Mesenchymal stem cell (in vitro differentiated cells and primary cell): ENCODE measurements at regions not wholly inside any gene's neighbourhood (a gene's known extent, or its start where the extent isn't known, plus 50 kb on each side); places are given as distances from the start of the nearest gene placed in this dataset.

Source experiments
- DNase-seq: peaks from one replicate; pipeline ENCODE4 v3.0.0-alpha.2; 2013
- H2AFZ ChIP-seq: one replicate; pipeline ENCODE4 v1.6.1; 2013; ENCODE audit warnings: low read depth, mild to moderate bottlenecking, control low read depth, inconsistent platforms, low read length, moderate library complexity
- H2AK5ac ChIP-seq: 2 replicates; pipeline ENCODE4 v1.6.1; 2013; ENCODE audit warnings: low read length, moderate library complexity, mild to moderate bottlenecking, inconsistent platforms; ENCODE audit not compliant: severe bottlenecking
- H2BK120ac ChIP-seq: one replicate; pipeline ENCODE4 v1.6.1; 2013; ENCODE audit warnings: low read depth, mild to moderate bottlenecking, inconsistent platforms, low read length, moderate library complexity
- H2BK12ac ChIP-seq, 2 experiments: one replicate each; pipeline ENCODE4 v1.6.1; 2013; ENCODE audit warnings: inconsistent platforms in 2 of 2, low read length in 2 of 2, mild to moderate bottlenecking in 2 of 2, moderate library complexity in 2 of 2, control low read depth in 1 of 2
- H2BK15ac ChIP-seq: one replicate; pipeline ENCODE4 v1.6.1; 2013; ENCODE audit warnings: mild to moderate bottlenecking, low read depth, inconsistent platforms; ENCODE audit not compliant: poor library complexity, severe bottlenecking
- H2BK5ac ChIP-seq: 2 replicates; pipeline ENCODE4 v1.6.1; 2013; ENCODE audit warnings: low read depth, mild to moderate bottlenecking, low read length, control low read depth, inconsistent platforms; ENCODE audit not compliant: poor library complexity, severe bottlenecking
- H3K14ac ChIP-seq, 2 experiments: one replicate each; pipeline ENCODE4 v1.6.1; 2013; ENCODE audit warnings: inconsistent platforms in 2 of 2, low read length in 2 of 2, control low read depth in 1 of 2, mild to moderate bottlenecking in 1 of 2, moderate library complexity in 1 of 2
- H3K18ac ChIP-seq, 2 experiments: one replicate each; pipeline ENCODE4 v1.6.1; 2013; ENCODE audit warnings: inconsistent platforms in 2 of 2, low read length in 2 of 2, control low read depth in 1 of 2, low read depth in 1 of 2, mild to moderate bottlenecking in 1 of 2
- H3K23ac ChIP-seq, 2 experiments: one replicate each; pipeline ENCODE4 v1.6.1; 2013; ENCODE audit warnings: inconsistent platforms in 2 of 2, low read length in 2 of 2, mild to moderate bottlenecking in 2 of 2, moderate library complexity in 2 of 2, control low read depth in 1 of 2
- H3K27ac ChIP-seq: 2 replicates; pipeline ENCODE4 v1.5.1; 2013; ENCODE audit warnings: mild to moderate bottlenecking, moderate library complexity, low read length, control low read depth, inconsistent platforms; ENCODE audit not compliant: poor library complexity, severe bottlenecking
- H3K27me3 ChIP-seq, 2 experiments: 2 replicates each; pipeline versions ENCODE4 v1.6.1 to v1.7.0; 2013; ENCODE audit warnings: low read length in 2 of 2, mild to moderate bottlenecking in 2 of 2, moderate library complexity in 2 of 2, control low read depth in 1 of 2, inconsistent platforms in 1 of 2; ENCODE audit not compliant: control insufficient read depth in 1 of 2, insufficient read depth in 1 of 2
- H3K36me3 ChIP-seq, 2 experiments: 2 replicates each; pipeline versions ENCODE4 v1.6.1 to v1.7.0; 2013; ENCODE audit warnings: low read length in 2 of 2, control low read depth in 1 of 2, inconsistent platforms in 1 of 2, low read depth in 1 of 2, mild to moderate bottlenecking in 1 of 2; ENCODE audit not compliant: insufficient read depth in 2 of 2, control insufficient read depth in 1 of 2
- H3K4ac ChIP-seq, 2 experiments: one replicate each; pipeline ENCODE4 v1.6.1; 2013; ENCODE audit warnings: inconsistent platforms in 2 of 2, low read length in 2 of 2, mild to moderate bottlenecking in 2 of 2, moderate library complexity in 2 of 2, control low read depth in 1 of 2, low read depth in 1 of 2
- H3K4me1 ChIP-seq: 2 replicates; pipeline ENCODE4 v1.6.1; 2013; ENCODE audit warnings: low read depth, low read length, control low read depth; ENCODE audit not compliant: control insufficient read depth, insufficient read depth
- H3K4me2 ChIP-seq: 2 replicates; pipeline ENCODE4 v1.6.1; 2013; ENCODE audit warnings: low read length, mild to moderate bottlenecking, inconsistent platforms; ENCODE audit not compliant: poor library complexity, severe bottlenecking
- H3K4me3 ChIP-seq, 2 experiments: 2 replicates each; pipeline versions ENCODE4 v1.5.1 to v1.7.0; 2013; ENCODE audit warnings: low read length in 2 of 2, mild to moderate bottlenecking in 2 of 2, control low read depth in 1 of 2, low read depth in 1 of 2; ENCODE audit not compliant: insufficient read depth in 1 of 2
- H3K79me1 ChIP-seq: replicated peaks from 2 replicates; pipeline ENCODE4 v1.6.1; 2013; ENCODE audit warnings: mild to moderate bottlenecking, control low read depth, low read length, inconsistent platforms; ENCODE audit not compliant: poor library complexity, severe bottlenecking
- H3K9ac ChIP-seq: 2 replicates; pipeline ENCODE4 v1.7.0; 2013; ENCODE audit warnings: mild to moderate bottlenecking, low read length, moderate library complexity
- H3K9me3 ChIP-seq: 2 replicates; pipeline ENCODE4 v1.7.0; 2013; ENCODE audit warnings: mild to moderate bottlenecking, low read length; ENCODE audit not compliant: control insufficient read depth
- H4K8ac ChIP-seq: one replicate; pipeline ENCODE4 v1.6.1; 2013; ENCODE audit warnings: inconsistent platforms, mild to moderate bottlenecking, low read length, moderate library complexity
- H4K91ac ChIP-seq: one replicate; pipeline ENCODE4 v1.6.1; 2013; ENCODE audit warnings: mild to moderate bottlenecking, low read length, inconsistent platforms
- WGBS: methylation state at CpG from one replicate; pipeline ENCODE4 v1.1.7; 2013; ENCODE audit warnings: mixed read lengths; 5-methylcytosine and 5-hydroxymethylcytosine counted together

DNA sequence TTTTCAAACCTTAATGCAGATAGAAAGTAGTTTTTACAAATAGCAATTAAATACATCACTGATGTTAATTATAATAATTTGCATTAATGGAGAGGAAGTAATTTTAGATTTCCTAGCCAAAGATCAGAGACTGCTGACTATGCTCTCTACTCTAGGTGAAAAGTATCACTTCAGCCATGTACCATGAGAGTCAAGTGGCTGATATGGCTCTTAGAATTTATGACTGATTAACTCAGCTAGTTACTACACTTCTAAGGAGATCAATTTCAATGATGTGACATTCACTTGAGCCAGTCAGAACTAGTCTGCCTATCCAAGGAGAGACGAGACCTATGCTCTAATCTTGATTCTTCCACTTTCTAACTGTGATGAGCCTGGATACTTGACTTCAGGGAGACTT, 405.7 kb upstream of the RORA start:
- Histone ChIP-seq H4K8ac (no peak overlapping the region), H3K18ac (no peak overlapping the region), H2BK15ac (no peak overlapping the region), H2BK12ac (no peak overlapping the region), H3K36me3 (no peaks in the 10 kb centered on the region), H3K4me1 (no peaks in the 10 kb centered on the region), H3K4ac (no peak overlapping the region), H3K14ac (no peak overlapping the region), H3K23ac (no peak overlapping the region), H4K91ac (no peak overlapping the region), H2BK5ac (no peak overlapping the region), H3K27ac (no peak overlapping the region), H2BK120ac (no peak overlapping the region), H2AFZ (no peak overlapping the region), H3K4me2 (no peak overlapping the region), H2AK5ac (no peak overlapping the region), H3K9ac (no peak overlapping the region), H3K27me3 (peaks cover 0 to 4% of the 10 kb centered on the region in 2 experiments), H3K4me3 (no peak overlapping the region), H3K9me3 (no peaks in the 10 kb centered on the region), H3K79me1 (no peaks in the 10 kb centered on the region)
- 38% methylated on average over 1 of the region's 1 CpG for WGBS
- DNase-seq = no peak

DNA sequence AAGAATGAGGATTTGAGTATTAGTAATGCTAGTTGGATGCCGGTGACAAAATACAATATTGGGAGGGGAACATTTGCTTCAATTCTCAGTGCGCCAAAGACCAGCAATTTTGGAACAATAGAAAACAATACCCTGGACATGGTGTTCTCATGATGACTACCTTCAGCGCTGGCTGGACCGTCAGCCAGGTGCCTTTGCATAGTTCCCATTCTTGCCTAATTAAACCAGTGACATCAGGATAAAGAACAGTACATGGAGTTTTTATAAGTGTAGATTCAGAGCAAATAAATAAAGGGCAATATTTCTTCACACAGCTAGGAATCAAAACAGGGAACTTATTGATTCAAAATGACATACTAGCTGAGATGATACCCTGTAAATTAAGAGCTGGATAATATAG, 404.8 kb upstream of the RORA start:
- H3K79me1 ChIP-seq = no peaks in the 10 kb centered on the region
- H3K23ac ChIP-seq = no peak overlapping the region
- H3K4me1 ChIP-seq = no peaks in the 10 kb centered on the region
- H3K14ac ChIP-seq = no peak overlapping the region
- H4K8ac ChIP-seq = no peak overlapping the region
- no peak for DNase-seq
- no peak overlapping the region for H2BK15ac ChIP-seq
- H2AFZ ChIP-seq = no peak overlapping the region
- H2BK12ac ChIP-seq = no peak overlapping the region
- H3K27ac ChIP-seq = no peak overlapping the region
- H3K9ac ChIP-seq = no peak overlapping the region
- WGBS = 96% methylated on average over 3 of the region's 4 CpGs
- no peaks in the 10 kb centered on the region for H3K9me3 ChIP-seq
- no peak overlapping the region for H2BK5ac ChIP-seq
- no peak overlapping the region for H3K18ac ChIP-seq
- no peak overlapping the region for H3K4me2 ChIP-seq
- H3K36me3 ChIP-seq = no peaks in the 10 kb centered on the region
- H4K91ac ChIP-seq = no peak overlapping the region
- no peak overlapping the region for H3K4ac ChIP-seq
- H3K27me3 ChIP-seq = no peaks in the 10 kb centered on the region
- no peak overlapping the region for H2AK5ac ChIP-seq
- H2BK120ac ChIP-seq = no peak overlapping the region
- no peak overlapping the region for H3K4me3 ChIP-seq

DNA sequence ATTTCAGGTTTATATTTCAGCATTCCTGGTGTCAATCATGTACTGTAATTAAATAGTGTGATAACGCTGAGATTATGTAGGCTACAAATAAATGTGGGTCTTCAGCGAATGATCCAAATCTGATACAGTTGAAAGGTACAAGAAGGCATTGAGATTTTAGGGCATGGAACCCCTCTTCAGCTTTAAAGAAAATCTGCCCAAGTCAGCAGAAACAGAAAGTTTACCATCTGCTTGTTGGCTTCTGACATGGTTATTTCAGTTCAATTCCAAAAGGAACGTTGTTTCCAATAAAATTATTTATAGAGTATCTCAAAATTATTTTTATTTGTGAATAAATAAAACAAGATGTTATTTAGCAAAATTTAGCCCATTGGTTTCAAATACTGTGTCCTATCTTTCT, 400.2 kb upstream of the RORA start:
- Histone ChIP-seq H3K18ac (no peak overlapping the region), H2AFZ (no peak overlapping the region), H3K9ac (no peak overlapping the region), H2BK5ac (no peak overlapping the region), H3K4me1 (no peaks in the 10 kb centered on the region), H2BK12ac (no peak overlapping the region), H3K9me3 (no peaks in the 10 kb centered on the region), H3K14ac (no peak overlapping the region), H3K4me2 (no peak overlapping the region), H4K91ac (no peak overlapping the region), H2AK5ac (no peak overlapping the region), H3K23ac (no peak overlapping the region), H3K27me3 (no peaks in the 10 kb centered on the region), H3K79me1 (no peaks in the 10 kb centered on the region), H2BK120ac (no peak overlapping the region), H3K27ac (no peak overlapping the region), H3K4ac (no peak overlapping the region), H2BK15ac (no peak overlapping the region), H4K8ac (no peak overlapping the region), H3K4me3 (no peak overlapping the region), H3K36me3 (no peaks in the 10 kb centered on the region)
- no peak for DNase-seq
- 93% methylated on average over 2 of the region's 3 CpGs for WGBS

GRCh38 chr15:61624950-61625349, 395.8 kb upstream of the RORA start:
- Histone ChIP-seq H3K9ac (no peak overlapping the region), H2AK5ac (no peak overlapping the region), H4K8ac (no peak overlapping the region), H3K4me1 (no peaks in the 10 kb centered on the region), H2BK12ac (no peak overlapping the region), H2BK5ac (no peak overlapping the region), H3K27me3 (peaks cover 0 to 8% of the 10 kb centered on the region in 2 experiments), H3K23ac (no peak overlapping the region), H2BK15ac (no peak overlapping the region), H3K27ac (no peak overlapping the region), H2AFZ (no peak overlapping the region), H3K4me3 (no peak overlapping the region), H3K4me2 (no peak overlapping the region), H3K14ac (no peak overlapping the region), H3K36me3 (no peaks in the 10 kb centered on the region), H3K4ac (no peak overlapping the region), H3K9me3 (no peaks in the 10 kb centered on the region), H4K91ac (no peak overlapping the region), H3K18ac (no peak overlapping the region), H2BK120ac (no peak overlapping the region), H3K79me1 (no peaks in the 10 kb centered on the region)
- no peak for DNase-seq
- WGBS = 95% methylated on average over 7 of the region's 7 CpGs
